ENCODE measurements at regions not wholly inside any gene's neighbourhood (a gene's known extent, or its start where the extent isn't known, plus 50 kb on each side); places are given as distances from the start of the nearest gene placed in this dataset.

- no peak for DNase-seq (ENCODE audit: low read depth in 4 of 4, low spot score in 2 of 4)
Measured at GRCh38 chr7:15784694-15785030, 98.2 kb upstream of the MEOX2 start.

DNA sequence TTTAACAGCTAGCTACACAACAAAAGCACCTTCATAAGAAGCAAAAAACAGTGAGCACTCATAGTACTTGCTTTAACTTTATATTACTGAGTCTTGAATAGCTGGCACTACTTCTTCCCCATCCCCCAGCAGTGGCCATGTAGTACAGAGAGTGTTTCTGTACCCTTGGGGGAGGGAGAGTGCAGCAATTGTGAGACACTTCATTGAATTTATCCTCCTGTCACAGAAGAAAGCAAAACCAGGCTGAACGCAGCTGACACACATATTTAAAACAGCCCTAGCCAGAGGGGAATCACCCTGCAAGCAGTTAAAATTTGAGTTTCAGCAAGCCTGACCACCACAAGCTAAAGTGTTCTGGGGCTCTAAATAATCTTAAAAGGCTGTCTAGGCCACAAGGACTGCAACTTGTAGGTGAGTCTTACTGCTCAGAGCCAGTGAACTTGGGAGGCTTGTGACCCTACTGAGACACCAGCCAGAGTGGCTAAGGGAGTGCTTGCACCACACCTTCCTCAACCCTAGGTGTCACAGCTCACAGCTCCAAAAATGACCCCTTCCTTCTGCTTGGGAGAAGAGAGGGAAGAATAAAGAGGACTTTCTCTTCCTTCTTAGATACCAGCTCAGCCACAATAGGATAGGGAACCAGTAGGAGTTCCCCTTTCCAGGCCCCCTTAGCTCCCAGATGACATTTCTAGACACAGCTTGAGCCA is 97.7 kb upstream of the MEOX2 start:
- no peak for DNase-seq (ENCODE audit: low read depth in 4 of 4, low spot score in 2 of 4)

DNA sequence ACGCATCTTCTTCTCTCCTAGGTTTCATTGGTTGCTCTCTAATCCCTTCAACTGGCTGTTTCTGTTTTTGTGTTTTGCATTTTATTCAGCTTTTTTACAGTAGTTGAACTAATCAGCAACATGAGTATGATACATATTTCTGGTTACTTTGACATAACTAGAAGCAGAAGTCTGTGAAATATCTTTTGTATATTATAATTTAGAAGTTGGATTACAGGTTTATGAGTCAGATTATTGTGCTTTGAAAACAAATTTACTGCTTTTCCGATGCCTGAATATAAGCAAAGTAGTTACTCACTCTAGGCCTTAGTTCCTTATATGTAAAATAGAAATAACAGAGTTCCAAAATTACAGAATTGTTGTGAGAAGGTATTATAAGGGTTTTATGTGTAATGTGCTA is 96.2 kb upstream of the MEOX2 start:
- DNase-seq (ENCODE audit: low read depth in 4 of 4, low spot score in 2 of 4) = no peak

DNA sequence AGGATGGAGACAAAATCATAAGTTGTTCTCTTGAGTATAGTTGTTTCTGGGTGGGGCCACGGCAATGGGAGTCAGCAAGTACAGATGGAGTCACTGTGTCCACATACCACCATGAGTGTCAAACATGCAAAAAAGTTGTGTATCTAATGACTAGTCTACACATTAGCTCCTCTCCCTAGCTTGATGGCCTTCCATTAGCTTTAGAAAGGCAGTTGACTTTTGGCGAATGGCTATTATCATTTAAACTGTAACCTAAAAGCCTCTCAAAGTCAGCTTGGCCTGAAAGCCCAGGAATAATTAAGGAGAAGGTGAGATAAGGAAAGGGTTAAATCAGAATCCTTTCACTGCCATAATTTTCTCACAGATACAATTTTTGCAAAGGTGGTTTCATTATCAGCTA is 95.5 kb upstream of the MEOX2 start:
- DNase-seq (ENCODE audit: low read depth in 4 of 4, low spot score in 2 of 4) = no peak

GRCh38 chr7:15780271-15780670 is 93.8 kb upstream of the MEOX2 start:
- DNase-seq (ENCODE audit: low read depth in 4 of 4, low spot score in 2 of 4) = no peak

- DNase-seq (ENCODE audit: low read depth in 4 of 4, low spot score in 2 of 4) = no peak
Measured at GRCh38 chr7:15778191-15778590, 91.7 kb upstream of the MEOX2 start.

- no peak for DNase-seq (ENCODE audit: low read depth in 4 of 4, low spot score in 2 of 4)
Measured at GRCh38 chr7:15765753-15766152, 79.3 kb upstream of the MEOX2 start.

- DNase-seq (ENCODE audit: low read depth in 4 of 4, low spot score in 2 of 4) = no peak
Measured at GRCh38 chr7:15764851-15765382, 78.4 kb upstream of the MEOX2 start.

DNA sequence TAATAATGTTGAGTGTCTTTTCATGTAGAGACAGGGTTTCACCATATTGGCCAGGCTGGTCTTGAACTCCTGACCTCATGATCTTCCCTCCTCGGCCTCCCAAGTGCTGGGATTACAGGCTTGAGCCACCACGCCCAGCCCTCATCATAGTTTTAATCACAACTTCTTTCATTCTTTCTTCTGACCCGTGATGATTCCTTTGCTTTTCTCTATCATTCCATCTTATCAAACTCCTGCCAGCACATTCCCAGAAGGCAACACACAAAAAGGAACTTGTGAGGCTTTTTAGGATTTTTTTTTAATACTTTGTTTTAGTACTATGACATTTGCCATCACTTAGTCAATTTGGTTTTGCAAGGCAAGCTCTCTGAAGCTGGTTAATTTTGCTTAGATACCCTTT is 77.5 kb upstream of the MEOX2 start:
- DNase-seq (ENCODE audit: low read depth in 4 of 4, low spot score in 2 of 4) = no peak

- no peak for DNase-seq (ENCODE audit: low read depth in 4 of 4, low spot score in 2 of 4)
Measured at GRCh38 chr7:15757041-15758000, 70.8 kb upstream of the MEOX2 start.

DNA sequence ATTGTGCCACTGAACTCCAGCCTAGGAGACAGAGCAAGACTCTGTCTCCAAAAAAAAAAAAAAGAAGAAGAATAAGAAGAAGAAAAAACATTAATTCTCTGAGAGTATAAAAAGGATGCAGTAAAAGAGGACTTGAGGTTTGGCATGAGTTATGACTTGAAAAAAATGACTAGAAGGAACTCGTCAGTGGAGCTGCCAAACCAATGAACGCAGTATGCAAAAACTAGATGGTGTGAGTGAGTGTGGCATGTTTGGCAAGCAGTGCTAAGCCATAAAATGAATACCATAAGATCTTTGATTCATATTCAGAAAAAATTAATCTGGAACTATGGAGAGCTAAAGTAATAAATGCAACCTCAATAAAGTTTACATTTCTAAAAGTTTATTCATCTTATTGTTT is 68.6 kb upstream of the MEOX2 start:
- DNase-seq (ENCODE audit: low read depth in 4 of 4, low spot score in 2 of 4) = no peak

- DNase-seq (ENCODE audit: low read depth in 4 of 4, low spot score in 2 of 4) = no peak
Measured at GRCh38 chr7:15753887-15754579, 67.5 kb upstream of the MEOX2 start.

GRCh38 chr7:15752377-15752776 is 65.9 kb upstream of the MEOX2 start:
- DNase-seq (ENCODE audit: low read depth in 4 of 4, low spot score in 2 of 4) = no peak

- no peak for DNase-seq (ENCODE audit: low read depth in 4 of 4, low spot score in 2 of 4)
Measured at GRCh38 chr7:15751191-15751701, 64.8 kb upstream of the MEOX2 start.

GRCh38 chr7:15750727-15751126 is 64.2 kb upstream of the MEOX2 start:
- DNase-seq (ENCODE audit: low read depth in 4 of 4, low spot score in 2 of 4) = no peak

DNA sequence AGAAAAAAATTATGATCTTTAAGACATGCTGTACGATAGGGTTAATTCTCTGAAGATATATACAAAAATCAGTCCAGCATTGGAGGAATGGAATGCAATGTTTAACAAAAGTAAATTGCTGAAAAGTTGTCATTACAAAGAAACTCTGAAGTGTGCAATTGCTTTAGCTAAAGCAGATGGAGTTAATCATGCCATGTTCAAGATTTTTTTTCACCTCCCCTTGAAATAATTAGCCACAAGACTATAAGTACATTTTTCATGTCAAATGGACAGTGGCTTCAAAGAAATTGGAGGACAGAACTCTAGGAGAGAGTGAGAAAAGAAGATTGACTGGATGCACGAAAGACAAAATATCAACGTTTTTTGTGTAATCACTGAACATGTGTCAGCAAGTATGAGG is 63.1 kb upstream of the MEOX2 start:
- DNase-seq (ENCODE audit: low read depth in 4 of 4, low spot score in 2 of 4) = no peak

DNA sequence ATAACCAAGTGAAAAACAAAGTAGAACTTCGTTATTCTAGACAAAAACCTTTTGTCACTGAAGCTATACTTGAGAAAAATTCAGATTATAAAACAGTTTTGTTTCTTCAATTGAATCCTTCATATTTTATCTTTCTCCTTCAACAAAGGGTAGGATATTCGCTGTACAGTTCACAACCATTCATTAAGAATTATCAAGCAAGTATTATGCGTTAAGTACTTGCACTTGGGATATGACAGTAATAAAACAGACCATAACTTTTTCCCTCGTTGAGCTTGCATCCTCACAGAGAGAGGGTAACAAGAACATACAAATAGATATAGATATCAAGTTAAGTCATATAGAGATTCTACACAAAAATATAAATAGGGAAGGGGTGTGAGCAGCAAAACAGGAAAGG is 61.2 kb upstream of the MEOX2 start:
- DNase-seq (ENCODE audit: low read depth in 4 of 4, low spot score in 2 of 4) = no peak

DNA sequence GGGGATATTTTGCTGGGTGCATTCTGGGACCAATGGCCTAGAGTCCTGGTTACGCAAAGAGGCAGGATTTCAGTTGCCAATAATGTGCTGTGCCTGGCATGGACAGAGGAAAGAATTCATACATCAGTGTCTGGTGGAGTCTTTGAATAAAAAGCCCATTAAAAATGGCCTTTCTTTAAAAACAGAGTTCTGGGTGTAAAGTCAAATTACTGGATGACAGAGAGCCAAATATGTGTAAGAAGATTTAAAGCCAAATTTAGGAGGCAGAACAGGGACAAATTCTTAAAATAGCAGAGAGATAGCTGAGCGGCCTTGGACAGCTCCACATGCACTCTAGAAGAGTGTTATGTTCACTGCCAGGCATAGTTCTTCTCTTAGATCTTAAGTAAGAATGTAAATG is 60.8 kb upstream of the MEOX2 start:
- DNase-seq (ENCODE audit: low read depth in 4 of 4, low spot score in 2 of 4) = no peak

DNA sequence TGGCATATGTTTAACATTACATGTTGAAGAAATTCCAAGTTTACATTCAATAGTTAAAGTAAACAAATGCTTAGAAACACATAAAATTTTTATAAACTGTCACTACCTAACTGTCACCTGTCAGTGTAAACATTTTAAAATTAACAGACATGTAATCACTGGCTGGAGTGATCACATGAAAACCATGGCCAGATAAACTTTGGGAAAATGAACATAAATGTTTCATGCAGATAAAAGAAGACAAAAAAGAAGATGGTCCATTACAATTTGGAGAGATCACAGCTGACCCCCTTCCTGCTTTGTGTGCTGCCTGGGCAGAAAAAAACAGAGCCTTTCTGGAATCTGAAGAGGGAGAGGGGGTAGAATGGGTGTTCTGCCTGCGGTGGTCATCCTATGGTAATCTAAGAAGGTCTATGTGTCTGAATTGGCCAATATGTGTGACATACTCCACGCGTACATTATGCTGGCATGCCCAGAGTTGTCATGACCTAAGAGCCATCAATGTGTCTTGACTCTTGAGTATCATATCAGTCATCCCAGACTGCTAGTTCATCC is 57.5 kb upstream of the MEOX2 start:
- no peak for DNase-seq (ENCODE audit: low read depth in 4 of 4, low spot score in 2 of 4)

- no peak for DNase-seq (ENCODE audit: low read depth in 4 of 4, low spot score in 2 of 4)
Measured at GRCh38 chr7:15737601-15738000, 51.1 kb upstream of the MEOX2 start.
